GM19023 (cell line): ENCODE measurements at regions not wholly inside any gene's neighbourhood (a gene's known extent, or its start where the extent isn't known, plus 50 kb on each side); places are given as distances from the start of the nearest gene placed in this dataset.
"Not testable (repeated sequence)": the region's sequence is repeated elsewhere in the genome, so short reads cannot be mapped to it uniquely, and the experiment has no call there.

Experiments
- ATAC-seq: cut with Tn5 transposase; IDR thresholded peaks from one replicate; pipeline ENCODE4 v1.9.1; 2021; ENCODE audit warnings: mild to moderate bottlenecking, moderate library complexity; ENCODE audit not compliant: unreplicated experiment

- ATAC-seq: no peak
These were observed 1453.8 kb upstream of the EYS start for GRCh38 chr6:67160820-67161219.

GRCh38 chr6:67141005-67141404 is 1434.0 kb upstream of the EYS start:
- ATAC-seq: no peak

- ATAC-seq: no peak
These were observed 1426.9 kb upstream of the EYS start for GRCh38 chr6:67133973-67134372.

- no peak for ATAC-seq
These were observed 1424.8 kb upstream of the EYS start for GRCh38 chr6:67131827-67132226.

GRCh38 chr6:67129780-67130179 is 1422.8 kb upstream of the EYS start:
- no peak for ATAC-seq

- ATAC-seq: no peak
These were observed 1420.0 kb upstream of the EYS start for GRCh38 chr6:67127041-67127440.

GRCh38 chr6:67121115-67121514 is 1414.1 kb upstream of the EYS start:
- no peak for ATAC-seq

GRCh38 chr6:67112120-67112519 is 1405.1 kb upstream of the EYS start:
- ATAC-seq: no peak

- no peak for ATAC-seq
These were observed 1395.7 kb upstream of the EYS start for GRCh38 chr6:67102743-67103142.

- not testable (repeated sequence) for ATAC-seq
These were observed 1388.7 kb upstream of the EYS start for GRCh38 chr6:67095618-67096226.

- no peak for ATAC-seq
These were observed 1387.5 kb upstream of the EYS start for GRCh38 chr6:67094431-67094946.

- no peak for ATAC-seq
These were observed 1366.9 kb upstream of the EYS start for GRCh38 chr6:67073938-67074337.

- no peak for ATAC-seq
These were observed 1361.8 kb upstream of the EYS start for GRCh38 chr6:67068781-67069180.

GRCh38 chr6:67064323-67064722 is 1357.3 kb upstream of the EYS start:
- no peak for ATAC-seq

- no peak for ATAC-seq
These were observed 1341.0 kb upstream of the EYS start for GRCh38 chr6:67047996-67048395.

GRCh38 chr6:67045076-67045475 is 1338.0 kb upstream of the EYS start:
- no peak for ATAC-seq

- no peak for ATAC-seq
These were observed 1324.4 kb upstream of the EYS start for GRCh38 chr6:67031451-67031850.

- no peak for ATAC-seq
These were observed 1323.8 kb upstream of the EYS start for GRCh38 chr6:67030861-67031260.

GRCh38 chr6:67016921-67017460 is 1310.0 kb upstream of the EYS start:
- ATAC-seq: no peak

GRCh38 chr6:67011441-67011840 is 1304.4 kb upstream of the EYS start:
- ATAC-seq: no peak

- no peak for ATAC-seq
These were observed 1302.8 kb upstream of the EYS start for GRCh38 chr6:67009818-67010217.

GRCh38 chr6:67003844-67004243 is 1296.8 kb upstream of the EYS start:
- no peak for ATAC-seq

GRCh38 chr6:67000121-67000520 is 1293.1 kb upstream of the EYS start:
- no peak for ATAC-seq
